Endothelial cell of umbilical vein (primary cell): ENCODE measurements at regions not wholly inside any gene's neighbourhood (a gene's known extent, or its start where the extent isn't known, plus 50 kb on each side); places are given as distances from the start of the nearest gene placed in this dataset.

ENCODE experiments used
- BruUV-seq: library from RNA; stranded (reverse); fragments of 400-500 nt; replicated peaks from 2 replicates; lab custom pipeline; 2021; lab: Mats Ljungman, UMichigan
- CTCF ChIA-PET: fragments of 300-600, 350-600 bp; sonication (Branson Sonifier 250); formaldehyde crosslinking; loops from one replicate; lab custom pipeline; 2021; ENCODE audit warnings: antibody characterized with exemption, inconsistent platforms; lab: Charles Lee
- POLR2A ChIA-PET: fragments of 300-600, 350-600 bp; sonication (Branson Sonifier 250); formaldehyde crosslinking; loops from one replicate; lab custom pipeline; 2021; ENCODE audit warnings: antibody characterized with exemption, inconsistent platforms; lab: Charles Lee
- DNase-seq: peaks from one replicate; pipeline ENCODE4 v3.0.0-alpha.2; 2011; ENCODE audit warnings: low read depth, low spot score
- FAIRE-seq: peaks from 2 replicates; lab custom pipeline; 2011; peaks lifted over from hg19 to GRCh38; lab: Jason Lieb, UNC
- H2AFZ ChIP-seq: 2 replicates; pipeline ENCODE4 v1.6.0; 2012; ENCODE audit warnings: low read depth, low read length, control low read depth, inconsistent platforms
- H3K27ac ChIP-seq: 2 replicates; pipeline ENCODE4 v1.5.1; 2011; ENCODE audit warnings: low read depth, mild to moderate bottlenecking, control low read depth, low read length, moderate library complexity; ENCODE audit not compliant: insufficient read depth
- H3K27me3 ChIP-seq, 2 experiments: 2 replicates each; pipeline versions ENCODE4 v1.6.0 to v1.6.1; 2011; ENCODE audit warnings: low read length in 2 of 2, mixed read lengths in 1 of 2; ENCODE audit not compliant: control insufficient read depth in 2 of 2, insufficient read depth in 2 of 2
- H3K36me3 ChIP-seq, 2 experiments: 2 replicates in 1 of 2; 3 replicates in 1 of 2; pipeline ENCODE4 v1.5.1; 2011; ENCODE audit warnings: low read length in 2 of 2, mild to moderate bottlenecking in 1 of 2, moderate library complexity in 1 of 2; ENCODE audit not compliant: control insufficient read depth in 2 of 2, insufficient read depth in 2 of 2; ENCODE audit errors: extremely low read depth in 1 of 2
- H3K4me1 ChIP-seq: 3 replicates; pipeline ENCODE4 v1.5.1; 2011; ENCODE audit warnings: mild to moderate bottlenecking, low read length; ENCODE audit not compliant: control insufficient read depth, insufficient read depth; ENCODE audit errors: extremely low read depth
- H3K4me2 ChIP-seq: 2 replicates; pipeline ENCODE4 v1.6.1; 2011; ENCODE audit warnings: low read length, control low read depth, mixed read lengths; ENCODE audit not compliant: insufficient read depth
- H3K4me3 ChIP-seq, 3 experiments: fragments of 200-600 bp in 1 of 3; sonication (generic), shearing (Covaris generic) in 1 of 3; replicated peaks in 1 of 3; 2 replicates each; pipeline ENCODE4 v1.5.1; 2011 to 2016; ENCODE audit warnings: control low read depth in 3 of 3, low read length in 3 of 3, mild to moderate bottlenecking in 2 of 3, inconsistent platforms in 1 of 3, low read depth in 1 of 3, moderate library complexity in 1 of 3; ENCODE audit not compliant: insufficient read depth in 1 of 3
- H3K79me2 ChIP-seq: 2 replicates; pipeline ENCODE4 v1.6.0; 2012; ENCODE audit warnings: low read length, inconsistent platforms; ENCODE audit not compliant: control insufficient read depth, insufficient read depth
- H3K9ac ChIP-seq: replicated peaks from 2 replicates; pipeline ENCODE3; 2011; ENCODE audit warnings: low read length, control low read depth; ENCODE audit not compliant: insufficient read depth; ENCODE audit errors: extremely low read depth
- H3K9me1 ChIP-seq: replicated peaks from 3 replicates; pipeline ENCODE4 v1.6.0; 2011; ENCODE audit warnings: mild to moderate bottlenecking, low read length; ENCODE audit not compliant: control insufficient read depth, insufficient read depth; ENCODE audit errors: extremely low read depth
- H3K9me3 ChIP-seq: replicated peaks from 2 replicates; pipeline ENCODE4 v1.5.1; 2012; ENCODE audit warnings: low read length, inconsistent platforms; ENCODE audit not compliant: control insufficient read depth, insufficient read depth
- H4K20me1 ChIP-seq: replicated peaks from 2 replicates; pipeline ENCODE3; 2011; ENCODE audit warnings: mild to moderate bottlenecking, low read length; ENCODE audit not compliant: control insufficient read depth, insufficient read depth; ENCODE audit errors: extremely low read depth
- CTCF ChIP-seq, 2 donors: IDR thresholded peaks; 1 replicate in 1 of 2; 2 replicates in 1 of 2; pipeline ENCODE4 v1.5.1; 2011; ENCODE audit warnings: low read length in 2 of 2, mild to moderate bottlenecking in 2 of 2, moderate library complexity in 2 of 2, control low read depth in 1 of 2, inconsistent platforms in 1 of 2, low read depth in 1 of 2; ENCODE audit not compliant: insufficient read depth in 1 of 2; ENCODE audit errors: extremely low read depth in 1 of 2
- EZH2 ChIP-seq: IDR thresholded peaks from 2 replicates; pipeline ENCODE4 v1.6.1; 2012; ENCODE audit warnings: borderline replicate concordance, low read depth, mild to moderate bottlenecking, moderate library complexity, low read length, inconsistent platforms; ENCODE audit not compliant: severe bottlenecking
- FOS ChIP-seq: IDR thresholded peaks from 2 replicates; pipeline ENCODE4 v1.6.1; 2011; ENCODE audit warnings: mild to moderate bottlenecking, low read length, moderate library complexity, borderline replicate concordance; ENCODE audit not compliant: insufficient read depth
- GATA2 ChIP-seq: IDR thresholded peaks from 2 replicates; pipeline ENCODE4 v1.7.0; 2011; ENCODE audit warnings: low read depth, mild to moderate bottlenecking, moderate library complexity, mixed read lengths, low read length; ENCODE audit not compliant: insufficient read length, insufficient read depth
- JUN ChIP-seq: IDR thresholded peaks from 2 replicates; pipeline ENCODE4 v1.6.1; 2011; ENCODE audit warnings: borderline replicate concordance, low read depth; ENCODE audit not compliant: insufficient read length, insufficient read depth
- MYC ChIP-seq: IDR thresholded peaks from one replicate; pipeline ENCODE4 v1.6.1; 2011; ENCODE audit warnings: mild to moderate bottlenecking, low read depth, low read length
- POLR2A ChIP-seq: IDR thresholded peaks from 2 replicates; pipeline ENCODE4 v1.6.1; 2012; ENCODE audit warnings: low read depth, mild to moderate bottlenecking, control low read depth, low read length
- POLR2AphosphoS5 ChIP-seq: IDR thresholded peaks from 2 replicates; pipeline ENCODE4 v1.6.1; 2012; ENCODE audit warnings: low read depth, mild to moderate bottlenecking, control low read depth, low read length, moderate library complexity; ENCODE audit not compliant: insufficient read depth
- dilution Hi-C: fragments of 300-500 bp; cut with MboI; formaldehyde crosslinking; loops from one replicate; pipeline ENCODE4 v1.15.0; 2019; ENCODE audit warnings: low sequenced_read_pairs; ENCODE audit not compliant: extremely low pct_ligation_motif_present
- intact Hi-C: fragments of 100-400 bp; cut with micrococcal nuclease; formaldehyde crosslinking; loops from one replicate; pipeline ENCODE4 v1.10.0; 2022
- TF ChIP-seq, protein P1 (sequence below): IDR thresholded peaks from 2 replicates; pipeline ENCODE4 v1.6.1; 2011; ENCODE audit not compliant: insufficient read depth, insufficient read length

GRCh38 chr5:175207321-175208040 lies 236.5 kb downstream of the DRD1 start:
- Histone ChIP-seq H3K4me3 (no peak overlapping the region), H3K4me2 (no peak overlapping the region), H3K79me2 (no peaks in the 10 kb centered on the region), H3K4me1 (no peaks in the 10 kb centered on the region), H3K9me3 (peaks cover 10% of the 10 kb centered on the region), H3K36me3 (no peaks in the 10 kb centered on the region), H3K27ac (no peak overlapping the region), H3K27me3 (no peaks in the 10 kb centered on the region), H3K9ac (no peak overlapping the region), H2AFZ (no peak overlapping the region), H4K20me1 (no peaks in the 10 kb centered on the region), H3K9me1 (no peaks in the 10 kb centered on the region)
- ChIA-PET POLR2A (no interaction called here), CTCF (no interaction called here)
- dilution Hi-C loops, result no loop called here
- FAIRE-seq (no peak), DNase-seq (no peak)
- no peak for TF ChIP-seq MYC
- TF ChIP-seq POLR2AphosphoS5, result no peak
- no peak for TF ChIP-seq GATA2
- no peak for TF ChIP-seq CTCF (IDR thresholded peaks at IDR 0.05; ENCODE audit: extremely low read depth in 1 of 2, insufficient read depth in 1 of 2, low read depth in 1 of 2, low read length in 2 of 2)
- TF ChIP-seq JUN, result no peak
- TF ChIP-seq, protein P1, sequence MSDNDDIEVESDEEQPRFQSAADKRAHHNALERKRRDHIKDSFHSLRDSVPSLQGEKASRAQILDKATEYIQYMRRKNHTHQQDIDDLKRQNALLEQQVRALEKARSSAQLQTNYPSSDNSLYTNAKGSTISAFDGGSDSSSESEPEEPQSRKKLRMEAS, result no peak
- no peak for TF ChIP-seq EZH2
- no peak for TF ChIP-seq POLR2A
- no peak for TF ChIP-seq FOS
- intact Hi-C loops, result no loop called here
- no TSS peak for BruUV-seq
